ENCODE measurements at regions not wholly inside any gene's neighbourhood (a gene's known extent, or its start where the extent isn't known, plus 50 kb on each side); places are given as distances from the start of the nearest gene placed in this dataset.
A peak's percentile ranks its signal among the peaks of the same experiment; 100 is the strongest.

- no peaks in the 10 kb centered on the region for H4K20me1 ChIP-seq (ENCODE audit: insufficient read depth, low read length, poor library complexity, severe bottlenecking)
- H3K36me3 ChIP-seq (ENCODE audit: insufficient read depth, low read length), result no peaks in the 10 kb centered on the region
- no peaks in the 10 kb centered on the region for H3F3A ChIP-seq (ENCODE audit: low read depth)
- no peak overlapping the region for H3K4me2 ChIP-seq (ENCODE audit: low read depth, low read length, poor library complexity, severe bottlenecking)
- H2AFZ ChIP-seq (ENCODE audit: low read length), result no peak overlapping the region
- no peak overlapping the region for H3K4me3 ChIP-seq (ENCODE audit: low read length, poor library complexity, severe bottlenecking)
- H3K79me2 ChIP-seq (ENCODE audit: insufficient read depth, low read length), result no peaks in the 10 kb centered on the region
- no peaks in the 10 kb centered on the region for H3K27me3 ChIP-seq (ENCODE audit: insufficient read depth, low read length, poor library complexity, severe bottlenecking)
- no peak overlapping the region for H3K9ac ChIP-seq (ENCODE audit: low read depth, low read length, poor library complexity, severe bottlenecking)
- no peaks in the 10 kb centered on the region for H3K9me2 ChIP-seq (replicated peaks; ENCODE audit: low read depth, low read length)
- TF ChIP-seq EZH2phosphoT487 (IDR thresholded peaks at IDR 0.05; ENCODE audit: borderline replicate concordance) (no peak), CTCF (conservative IDR thresholded peaks at IDR 0.05; ENCODE audit: low read length) (no peak)
- no peaks in the 10 kb centered on the region for H3K4me1 ChIP-seq (ENCODE audit: insufficient read depth, low read length, poor library complexity, severe bottlenecking)
- H3K9me3 ChIP-seq (ENCODE audit: insufficient read depth, low read depth, low read length), result no peaks in the 10 kb centered on the region
These were observed 62.0 kb upstream of the PCDH20 start for GRCh38 chr13:61477619-61478018.

- Histone ChIP-seq H2AFZ (ENCODE audit: low read length) (no peak overlapping the region), H3K9me2 (replicated peaks; ENCODE audit: low read depth, low read length) (no peaks in the 10 kb centered on the region), H3K27me3 (ENCODE audit: insufficient read depth, low read length, poor library complexity, severe bottlenecking) (no peaks in the 10 kb centered on the region), H3K4me1 (ENCODE audit: insufficient read depth, low read length, poor library complexity, severe bottlenecking) (no peaks in the 10 kb centered on the region), H3F3A (ENCODE audit: low read depth) (no peaks in the 10 kb centered on the region), H3K9me3 (ENCODE audit: insufficient read depth, low read depth, low read length) (no peaks in the 10 kb centered on the region), H3K4me3 (ENCODE audit: low read length, poor library complexity, severe bottlenecking) (no peak overlapping the region), H3K79me2 (ENCODE audit: insufficient read depth, low read length) (no peaks in the 10 kb centered on the region), H3K9ac (ENCODE audit: low read depth, low read length, poor library complexity, severe bottlenecking) (no peak overlapping the region), H3K4me2 (ENCODE audit: low read depth, low read length, poor library complexity, severe bottlenecking) (no peak overlapping the region), H3K36me3 (ENCODE audit: insufficient read depth, low read length) (no peaks in the 10 kb centered on the region), H4K20me1 (ENCODE audit: insufficient read depth, low read length, poor library complexity, severe bottlenecking) (no peaks in the 10 kb centered on the region)
- TF ChIP-seq CTCF (conservative IDR thresholded peaks at IDR 0.05; ENCODE audit: low read length) (no peak), EZH2phosphoT487 (IDR thresholded peaks at IDR 0.05; ENCODE audit: borderline replicate concordance) (no peak)
These were observed 55.1 kb upstream of the PCDH20 start for GRCh38 chr13:61470786-61471185.

GRCh38 chr13:61466280-61466679 is 50.6 kb upstream of the PCDH20 start:
- H3K4me3 ChIP-seq (ENCODE audit: low read length, poor library complexity, severe bottlenecking), result no peak overlapping the region
- no peaks in the 10 kb centered on the region for H3K9me3 ChIP-seq (ENCODE audit: insufficient read depth, low read depth, low read length)
- H2AFZ ChIP-seq (ENCODE audit: low read length), result no peak overlapping the region
- no peak overlapping the region for H3K9ac ChIP-seq (ENCODE audit: low read depth, low read length, poor library complexity, severe bottlenecking)
- no peaks in the 10 kb centered on the region for H3K9me2 ChIP-seq (replicated peaks; ENCODE audit: low read depth, low read length)
- no peaks in the 10 kb centered on the region for H3K27me3 ChIP-seq (ENCODE audit: insufficient read depth, low read length, poor library complexity, severe bottlenecking)
- no peaks in the 10 kb centered on the region for H3F3A ChIP-seq (ENCODE audit: low read depth)
- H3K79me2 ChIP-seq (ENCODE audit: insufficient read depth, low read length), result no peaks in the 10 kb centered on the region
- H3K4me2 ChIP-seq (ENCODE audit: low read depth, low read length, poor library complexity, severe bottlenecking), result no peak overlapping the region
- H4K20me1 ChIP-seq (ENCODE audit: insufficient read depth, low read length, poor library complexity, severe bottlenecking), result no peaks in the 10 kb centered on the region
- H3K4me1 ChIP-seq (ENCODE audit: insufficient read depth, low read length, poor library complexity, severe bottlenecking), result no peaks in the 10 kb centered on the region
- no peaks in the 10 kb centered on the region for H3K36me3 ChIP-seq (ENCODE audit: insufficient read depth, low read length)
- TF ChIP-seq EZH2phosphoT487 (IDR thresholded peaks at IDR 0.05; ENCODE audit: borderline replicate concordance) (no peak), CTCF (conservative IDR thresholded peaks at IDR 0.05; ENCODE audit: low read length) (peak; percentile 51)

Data from Loucy (cell line).